H1 (cell line): ENCODE measurements at regions not wholly inside any gene's neighbourhood (a gene's known extent, or its start where the extent isn't known, plus 50 kb on each side); places are given as distances from the start of the nearest gene placed in this dataset.
A peak's percentile ranks its signal among the peaks of the same experiment; 100 is the strongest.

Experiments
- CTCF ChIA-PET: fragments of 300-600 bp; sonication (Branson Sonifier 250); formaldehyde crosslinking; loops from one replicate; lab custom pipeline; 2021; ENCODE audit not compliant: partially characterized antibody; lab: Charles Lee
- POLR2A ChIA-PET: fragments of 300-600 bp; sonication (Branson Sonifier 250); formaldehyde crosslinking; loops from one replicate; lab custom pipeline; 2021; ENCODE audit warnings: inconsistent platforms; ENCODE audit not compliant: partially characterized antibody; lab: Charles Lee
- DNase-seq, 2 experiments: peaks; one replicate each; pipeline versions ENCODE4 v3.0.0 to v3.0.0-alpha.2; 2010 to 2022; ENCODE audit warnings: low spot score in 2 of 2, low read depth in 1 of 2, mixed read lengths in 1 of 2
- FAIRE-seq: peaks from 2 replicates; lab custom pipeline; 2011; peaks lifted over from hg19 to GRCh38; lab: Jason Lieb, UNC
- H2AFZ ChIP-seq: 2 replicates; pipeline ENCODE4 v1.8.1; 2012; ENCODE audit warnings: low read length, inconsistent platforms
- H2AK5ac ChIP-seq: 2 replicates; pipeline ENCODE4 v1.6.1; 2013; ENCODE audit warnings: low read depth, low read length
- H2BK120ac ChIP-seq: replicated peaks from 2 replicates; pipeline ENCODE3; 2013; ENCODE audit warnings: low read depth, low read length, inconsistent platforms
- H2BK12ac ChIP-seq: 2 replicates; pipeline ENCODE4 v1.6.1; 2013; ENCODE audit warnings: low read depth, low read length
- H2BK15ac ChIP-seq: 2 replicates; pipeline ENCODE4 v1.6.1; 2013; ENCODE audit warnings: low read length
- H2BK20ac ChIP-seq: 2 replicates; pipeline ENCODE4 v1.6.1; 2013; ENCODE audit warnings: low read length
- H2BK5ac ChIP-seq: 2 replicates; pipeline ENCODE4 v1.6.1; 2013; ENCODE audit warnings: low read depth, low read length
- H3K14ac ChIP-seq: 2 replicates; pipeline ENCODE4 v1.6.1; 2013; ENCODE audit warnings: inconsistent platforms; ENCODE audit not compliant: insufficient read length
- H3K18ac ChIP-seq: 2 replicates; pipeline ENCODE4 v1.6.1; 2013; ENCODE audit warnings: low read length; ENCODE audit errors: extremely low read depth
- H3K23ac ChIP-seq: 2 replicates; pipeline ENCODE4 v1.6.1; 2013; ENCODE audit warnings: inconsistent platforms; ENCODE audit not compliant: insufficient read length
- H3K23me2 ChIP-seq: 2 replicates; pipeline ENCODE4 v1.6.1; 2013; ENCODE audit warnings: low read depth, low read length
- H3K27ac ChIP-seq: 2 replicates; pipeline ENCODE4 v1.6.1; 2011; ENCODE audit warnings: low read depth, low read length, inconsistent platforms
- H3K27me3 ChIP-seq, 4 experiments: replicated peaks in 1 of 4; 1 replicate in 1 of 4; 2 replicates in 3 of 4; pipeline versions ENCODE4 v1.6.1 to v1.8.1; 2011 to 2013; ENCODE audit warnings: low read length in 3 of 4, mild to moderate bottlenecking in 3 of 4, inconsistent platforms in 2 of 4, mixed read lengths in 2 of 4, moderate library complexity in 1 of 4; ENCODE audit not compliant: control insufficient read depth in 3 of 4, insufficient read depth in 3 of 4; ENCODE audit errors: extremely low read depth in 1 of 4
- H3K36me3 ChIP-seq, 4 experiments: 2 replicates each; pipeline versions ENCODE4 v1.6.1 to v1.8.1; 2011 to 2013; ENCODE audit warnings: mild to moderate bottlenecking in 4 of 4, low read length in 3 of 4, moderate library complexity in 2 of 4, control low read depth in 1 of 4, inconsistent platforms in 1 of 4; ENCODE audit not compliant: insufficient read depth in 4 of 4, control insufficient read depth in 2 of 4
- H3K4ac ChIP-seq: replicated peaks from 2 replicates; pipeline ENCODE3; 2013; ENCODE audit warnings: low read length, low read depth, mixed read lengths, inconsistent platforms; ENCODE audit not compliant: insufficient read length
- H3K4me1 ChIP-seq, 4 experiments: replicated peaks in 1 of 4; 1 replicate in 1 of 4; 2 replicates in 3 of 4; pipeline versions ENCODE4 v1.6.1 to v1.8.1; 2011 to 2013; ENCODE audit warnings: low read length in 3 of 4, inconsistent platforms in 2 of 4, mixed read lengths in 1 of 4; ENCODE audit not compliant: insufficient read depth in 4 of 4, control insufficient read depth in 3 of 4
- H3K4me2 ChIP-seq, 2 experiments: 2 replicates each; pipeline versions ENCODE4 v1.6.1 to v1.8.1; 2011 to 2013; ENCODE audit warnings: low read depth in 2 of 2, low read length in 2 of 2, control low read depth in 1 of 2, inconsistent platforms in 1 of 2, mild to moderate bottlenecking in 1 of 2; ENCODE audit not compliant: insufficient read depth in 1 of 2
- H3K4me3 ChIP-seq, 4 experiments: fragments of 200-600, 300-600 bp in 1 of 4; sonication (generic), shearing (Covaris generic), sonication (Bioruptor Twin) in 1 of 4; 2 replicates each; pipeline versions ENCODE4 v1.5.1 to v1.8.1; 2011 to 2016; ENCODE audit warnings: low read length in 4 of 4, low read depth in 3 of 4, control low read depth in 2 of 4, inconsistent platforms in 2 of 4, mild to moderate bottlenecking in 2 of 4, mixed read lengths in 1 of 4, moderate library complexity in 1 of 4; ENCODE audit not compliant: insufficient read depth in 2 of 4; ENCODE audit errors: extremely low read depth in 1 of 4
- H3K56ac ChIP-seq: replicated peaks from 2 replicates; pipeline ENCODE3; 2013; ENCODE audit warnings: low read depth, mild to moderate bottlenecking, mixed read lengths, low read length, inconsistent platforms; ENCODE audit not compliant: insufficient read length
- H3K79me1 ChIP-seq: 2 replicates; pipeline ENCODE4 v1.6.1; 2013; ENCODE audit warnings: low read depth, low read length, control low read depth
- H3K79me2 ChIP-seq, 2 experiments: 2 replicates each; pipeline versions ENCODE4 v1.6.1 to v1.8.1; 2012 to 2013; ENCODE audit warnings: low read length in 2 of 2, mild to moderate bottlenecking in 2 of 2, inconsistent platforms in 1 of 2; ENCODE audit not compliant: insufficient read depth in 2 of 2, control insufficient read depth in 1 of 2
- H3K9ac ChIP-seq, 4 experiments: replicated peaks in 1 of 4; 1 replicate in 1 of 4; 2 replicates in 3 of 4; pipeline versions ENCODE4 v1.6.1 to v1.8.1; 2011 to 2013; ENCODE audit warnings: low read depth in 3 of 4, low read length in 3 of 4, control low read depth in 2 of 4, mild to moderate bottlenecking in 2 of 4, moderate library complexity in 2 of 4, inconsistent platforms in 1 of 4; ENCODE audit errors: extremely low read depth in 1 of 4
- H3K9me3 ChIP-seq, 2 experiments: 2 replicates each; pipeline versions ENCODE4 v1.6.1 to v1.8.1; 2012 to 2013; ENCODE audit warnings: mild to moderate bottlenecking in 2 of 2, moderate library complexity in 2 of 2, control low read depth in 1 of 2, inconsistent platforms in 1 of 2, low read depth in 1 of 2, low read length in 1 of 2, mixed read lengths in 1 of 2; ENCODE audit not compliant: insufficient read depth in 2 of 2
- H4K20me1 ChIP-seq, 2 experiments: replicated peaks in 1 of 2; 2 replicates each; pipeline versions ENCODE3 to v1.8.1; 2011 to 2013; ENCODE audit warnings: inconsistent platforms in 2 of 2, low read length in 2 of 2, mild to moderate bottlenecking in 1 of 2; ENCODE audit not compliant: insufficient read depth in 2 of 2, control insufficient read depth in 1 of 2
- H4K5ac ChIP-seq: 2 replicates; pipeline ENCODE4 v1.6.1; 2013; ENCODE audit warnings: low read length, low read depth, mixed read lengths, inconsistent platforms; ENCODE audit not compliant: insufficient read length
- H4K8ac ChIP-seq: 2 replicates; pipeline ENCODE4 v1.8.0; 2013; ENCODE audit warnings: mild to moderate bottlenecking, moderate library complexity, low read length, inconsistent platforms; ENCODE audit not compliant: insufficient read depth; ENCODE audit errors: extremely low read depth
- H4K91ac ChIP-seq: replicated peaks from 2 replicates; pipeline ENCODE3; 2013; ENCODE audit warnings: low read length, mixed read lengths, inconsistent platforms; ENCODE audit not compliant: insufficient read length
- CBX5 ChIP-seq: fragments of 300-800, 300-1000 bp; sonication (generic); IDR thresholded peaks from 2 replicates; pipeline ENCODE4 v1.7.1; 2016; ENCODE audit warnings: antibody characterized with exemption, low read length, low read depth
- CBX8 ChIP-seq: fragments of 300-800, 300-1000 bp; sonication (generic); IDR thresholded peaks from 2 replicates; pipeline ENCODE4 v1.7.1; 2016; ENCODE audit warnings: low read depth, low read length, borderline replicate concordance
- KDM4A ChIP-seq: IDR thresholded peaks from one replicate; pipeline ENCODE4 v1.7.1; 2012; ENCODE audit warnings: low read depth, mild to moderate bottlenecking, moderate library complexity, low read length, inconsistent platforms; ENCODE audit not compliant: severe bottlenecking
- NRF1 ChIP-seq: IDR thresholded peaks from 2 replicates; pipeline ENCODE4 v1.6.1; 2011; ENCODE audit warnings: mild to moderate bottlenecking, low read depth, low read length, improper control_type of control experiment
- SP4 ChIP-seq: IDR thresholded peaks from 2 replicates; pipeline ENCODE4 v1.6.1; 2012; ENCODE audit warnings: low read length, inconsistent platforms
- TCF12 ChIP-seq: IDR thresholded peaks from 2 replicates; pipeline ENCODE4 v1.6.1; 2011; ENCODE audit warnings: low read depth, mild to moderate bottlenecking, low read length
- WGBS, 2 experiments: shearing (Covaris generic) in 1 of 2; methylation state at CpG; one replicate each; pipeline versions ENCODE4 v1.1.6 to v1.1.7; 2013 to 2015; ENCODE audit warnings: low lambda C conversion rate in 2 of 2, mixed read lengths in 2 of 2, inconsistent platforms in 1 of 2, low coverage in 1 of 2, missing lambda C conversion rate in 1 of 2; ENCODE audit not compliant: insufficient replicate concordance in 2 of 2, insufficient coverage in 1 of 2, insufficient read length in 1 of 2; ENCODE audit errors: extremely low coverage in 1 of 2, missing lambda C conversion rate in 1 of 2; 5-methylcytosine and 5-hydroxymethylcytosine counted together

- Histone ChIP-seq H3K27me3 (no peaks in the 10 kb centered on the region), H3K79me1 (peaks cover 2% of the 10 kb centered on the region; the same call in 1 of the 2 replicates), H4K20me1 (peaks cover 2 to 12% of the 10 kb centered on the region in 2 experiments), H2AFZ (no peak overlapping the region), H3K56ac (no peak overlapping the region), H3K4me3 (no peak overlapping the region), H3K4me1 (peaks cover 0 to 36% (median 25%) of the 10 kb centered on the region in 4 experiments; a peak in 6 of 7 replicates), H2BK5ac (no peak overlapping the region), H3K9me3 (no peaks in the 10 kb centered on the region), H3K23me2 (peaks cover 4% of the 10 kb centered on the region; the same call in 1 of the 2 replicates), H2BK20ac (peak overlapping the region; percentile 43), H3K4ac (no peak overlapping the region), H2BK15ac (peak overlapping the region; percentile 61; the same call in 1 of the 2 replicates), H3K14ac (no peak overlapping the region), H3K23ac (no peak overlapping the region), H3K4me2 (no peak overlapping the region), H3K36me3 (no peaks in the 10 kb centered on the region), H4K8ac (no peak overlapping the region), H4K5ac (no peak overlapping the region), H3K18ac (peak overlapping the region; percentile 19; the same call in 1 of the 2 replicates), H2BK120ac (no peak overlapping the region), H2AK5ac (peak overlapping the region; percentile 45; the same call in 1 of the 2 replicates), H3K27ac (no peak overlapping the region), H3K79me2 (no peaks in the 10 kb centered on the region), H4K91ac (peak overlapping the region; percentile 9), H3K9ac (no peak overlapping the region), H2BK12ac (peak overlapping the region; percentile 39; the same call in 1 of the 2 replicates)
- FAIRE-seq: no peak
- WGBS, 2 experiments: 82% methylated on average over 15 of the region's 25 CpGs; no CpG with 5 or more reads in 1 of the 2 experiments
- ChIA-PET POLR2A (interaction anchor here (1.0 to 1.3 kb wide), 3 partner anchors 8 to 82 kb away, joined by 3 to 4 read pairs (median 4); no protein-coding TSS in a partner anchor), CTCF (interaction anchor here (0.8 to 10.8 kb wide), 16 partner anchors 11 to 174 kb away, joined by 3 to 182 read pairs (median 4); no protein-coding TSS in a partner anchor)
- TF ChIP-seq NRF1 (no peak), KDM4A (no peak), SP4 (no peak), CBX8 (no peak), TCF12 (no peak), CBX5 (no peak)
- DNase-seq: peak in 1 of 2 experiments; percentile 49
These were observed 217.8 kb upstream of the GSE1 start for GRCh38 chr16:85395207-85395912.
